ENCODE measurements at regions not wholly inside any gene's neighbourhood (a gene's known extent, or its start where the extent isn't known, plus 50 kb on each side); places are given as distances from the start of the nearest gene placed in this dataset.

DNA sequence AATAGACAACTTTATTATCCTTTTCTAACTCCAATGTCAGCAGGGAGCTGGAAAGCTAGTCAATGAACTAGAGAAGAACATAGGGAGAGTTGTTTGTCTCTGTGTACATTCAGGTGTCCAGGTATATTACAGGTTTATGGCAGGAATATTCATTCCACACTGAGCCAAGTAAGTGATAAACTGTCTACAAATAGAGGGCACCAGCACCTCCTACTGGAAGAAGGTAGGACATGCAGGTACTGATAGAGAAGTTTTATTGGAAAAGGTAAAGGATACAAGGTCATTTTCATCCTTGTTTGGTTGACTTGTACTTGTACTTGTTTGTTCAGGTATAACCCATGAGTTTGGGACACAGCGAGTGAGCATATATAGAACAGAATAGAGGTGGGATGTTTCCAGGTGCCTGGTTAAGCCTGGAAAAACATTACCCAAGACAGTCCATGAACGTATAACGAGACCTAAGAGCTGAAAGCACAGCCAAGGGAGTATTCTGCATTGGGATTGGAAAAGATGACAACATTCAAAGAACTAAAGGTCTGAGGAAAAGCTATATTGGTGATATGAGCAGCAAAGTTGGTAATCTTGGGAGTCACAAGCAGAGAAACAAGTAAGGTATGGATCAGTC is 61.4 kb upstream of the PPP1R3C start:
- TF ChIP-seq, protein P1, sequence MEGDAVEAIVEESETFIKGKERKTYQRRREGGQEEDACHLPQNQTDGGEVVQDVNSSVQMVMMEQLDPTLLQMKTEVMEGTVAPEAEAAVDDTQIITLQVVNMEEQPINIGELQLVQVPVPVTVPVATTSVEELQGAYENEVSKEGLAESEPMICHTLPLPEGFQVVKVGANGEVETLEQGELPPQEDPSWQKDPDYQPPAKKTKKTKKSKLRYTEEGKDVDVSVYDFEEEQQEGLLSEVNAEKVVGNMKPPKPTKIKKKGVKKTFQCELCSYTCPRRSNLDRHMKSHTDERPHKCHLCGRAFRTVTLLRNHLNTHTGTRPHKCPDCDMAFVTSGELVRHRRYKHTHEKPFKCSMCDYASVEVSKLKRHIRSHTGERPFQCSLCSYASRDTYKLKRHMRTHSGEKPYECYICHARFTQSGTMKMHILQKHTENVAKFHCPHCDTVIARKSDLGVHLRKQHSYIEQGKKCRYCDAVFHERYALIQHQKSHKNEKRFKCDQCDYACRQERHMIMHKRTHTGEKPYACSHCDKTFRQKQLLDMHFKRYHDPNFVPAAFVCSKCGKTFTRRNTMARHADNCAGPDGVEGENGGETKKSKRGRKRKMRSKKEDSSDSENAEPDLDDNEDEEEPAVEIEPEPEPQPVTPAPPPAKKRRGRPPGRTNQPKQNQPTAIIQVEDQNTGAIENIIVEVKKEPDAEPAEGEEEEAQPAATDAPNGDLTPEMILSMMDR (conservative IDR thresholded peaks at IDR 0.05; ENCODE audit: low read depth), result no peak; the same call in 1 of the 2 replicates
- no peak overlapping the region for H3K27ac ChIP-seq
- peak; percentile 45 for DNase-seq (ENCODE audit: low spot score)
- ChIA-PET CTCF (interaction anchor here (0.5 to 1.4 kb wide), 12 partner anchors 9 to 541 kb away, joined by 3 to 9 read pairs (median 4); partner anchors contain the start of gene PPP1R3C), POLR2A (ENCODE audit: low non-redundant PET) (no interaction called here)

DNA sequence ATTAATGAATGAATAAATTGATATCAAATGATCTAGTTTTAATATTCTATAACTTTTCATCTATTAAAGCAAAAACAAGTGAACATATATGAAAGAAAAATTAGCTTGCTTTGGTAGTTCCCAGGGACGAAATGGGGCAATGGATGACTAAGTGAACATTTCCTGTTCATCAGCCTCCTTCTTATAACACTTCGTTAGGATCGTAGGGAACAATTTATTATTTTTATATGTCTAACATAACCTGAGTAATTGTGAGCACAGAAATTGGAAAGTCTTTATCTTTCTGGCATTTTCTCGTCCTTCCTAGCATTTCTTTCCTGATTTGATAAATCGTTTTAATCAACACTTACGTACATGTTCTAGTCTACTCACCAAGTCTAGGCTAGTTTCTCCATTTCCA is 59.1 kb upstream of the PPP1R3C start:
- CTCF ChIA-PET, result no interaction called here
- DNase-seq (ENCODE audit: low spot score), result no peak
- TF ChIP-seq, protein P1 (conservative IDR thresholded peaks at IDR 0.05; ENCODE audit: low read depth), result no peak

GRCh38 chr10:91690996-91691676 is 58.3 kb upstream of the PPP1R3C start:
- ChIA-PET POLR2A (ENCODE audit: low non-redundant PET) (no interaction called here), CTCF (interaction anchor here (0.5 to 0.7 kb wide), 3 partner anchors 39 to 521 kb away, joined by 3 read pairs; no protein-coding TSS in a partner anchor)
- DNase-seq (ENCODE audit: low spot score), result no peak
- H3K27ac ChIP-seq, result no peak overlapping the region
- TF ChIP-seq, protein P1 (conservative IDR thresholded peaks at IDR 0.05; ENCODE audit: low read depth), result no peak

More for the DNA sequence above, 59.1 kb upstream of the PPP1R3C start:
- no peak overlapping the region for H3K27ac ChIP-seq
- POLR2A ChIA-PET (ENCODE audit: low non-redundant PET), result no interaction called here

- ChIA-PET POLR2A (ENCODE audit: low non-redundant PET) (no interaction called here), CTCF (interaction anchor here (0.7 kb wide), 1 partner anchor 39 kb away, joined by 3 read pairs; no protein-coding TSS in a partner anchor)
- H3K27ac ChIP-seq, result no peak overlapping the region
- TF ChIP-seq, protein P1 (conservative IDR thresholded peaks at IDR 0.05; ENCODE audit: low read depth), result no peak
- no peak for DNase-seq (ENCODE audit: low spot score)
Observed at GRCh38 chr10:91690412-91690811, 57.5 kb upstream of the PPP1R3C start.

- DNase-seq (ENCODE audit: low spot score), result no peak
- TF ChIP-seq, protein P1 (conservative IDR thresholded peaks at IDR 0.05; ENCODE audit: low read depth), result no peak
- peak overlapping the region; percentile 71 for H3K27ac ChIP-seq
- ChIA-PET CTCF (no interaction called here), POLR2A (ENCODE audit: low non-redundant PET) (no interaction called here)
Observed at GRCh38 chr10:91689731-91690168, 56.9 kb upstream of the PPP1R3C start.

GRCh38 chr10:91684841-91685240 is 52.0 kb upstream of the PPP1R3C start:
- ChIA-PET POLR2A (ENCODE audit: low non-redundant PET) (no interaction called here), CTCF (interaction anchor here (0.7 kb wide), 1 partner anchor 31 kb away, joined by 3 read pairs; no protein-coding TSS in a partner anchor)
- TF ChIP-seq, protein P1 (conservative IDR thresholded peaks at IDR 0.05; ENCODE audit: low read depth), result no peak
- DNase-seq (ENCODE audit: low spot score), result no peak
- H3K27ac ChIP-seq, result no peak overlapping the region

All from RWPE1 (cell line).